ENCODE measurements at regions not wholly inside any gene's neighbourhood (a gene's known extent, or its start where the extent isn't known, plus 50 kb on each side); places are given as distances from the start of the nearest gene placed in this dataset.

- no peak for DNase-seq (ENCODE audit: low spot score)
These were observed 224.6 kb downstream of the TLE4 start for GRCh38 chr9:79796411-79796810.

- no peak for DNase-seq (ENCODE audit: low spot score)
These were observed 216.9 kb downstream of the TLE4 start for GRCh38 chr9:79788662-79789061.

- DNase-seq (ENCODE audit: low spot score) = no peak
These were observed 209.5 kb downstream of the TLE4 start for GRCh38 chr9:79781263-79781662.

- DNase-seq (ENCODE audit: low spot score) = no peak
These were observed 208.8 kb downstream of the TLE4 start for GRCh38 chr9:79780559-79780958.

- no peak for DNase-seq (ENCODE audit: low spot score)
These were observed 208.1 kb downstream of the TLE4 start for GRCh38 chr9:79779901-79780300.

- no peak for DNase-seq (ENCODE audit: low spot score)
These were observed 206.8 kb downstream of the TLE4 start for GRCh38 chr9:79778581-79778980.

- DNase-seq (ENCODE audit: low spot score) = no peak
These were observed 204.8 kb downstream of the TLE4 start for GRCh38 chr9:79776581-79776980.

Measured in hematopoietic multipotent progenitor cell treated with erythropoietin and hydrocortisone succinate and interleukin-3 and kit ligand, for 15 days (in vitro differentiated cells).